Neural cell (in vitro differentiated cells): ENCODE measurements at regions not wholly inside any gene's neighbourhood (a gene's known extent, or its start where the extent isn't known, plus 50 kb on each side); places are given as distances from the start of the nearest gene placed in this dataset.

ENCODE experiments used
- H2AFZ ChIP-seq: fragments of 200-600, 300-800 bp; sonication (generic), shearing (Covaris generic); 2 replicates; pipeline ENCODE4 v1.6.0; 2014; ENCODE audit warnings: low read depth, mild to moderate bottlenecking, antibody characterized with exemption, low read length, moderate library complexity
- H3F3A ChIP-seq: fragments of 200-600 bp; shearing (Covaris generic); 2 replicates; pipeline ENCODE4 v1.6.1; 2016; ENCODE audit warnings: mild to moderate bottlenecking, moderate library complexity, mixed read lengths, antibody characterized with exemption, low read length; ENCODE audit not compliant: insufficient read depth, poor library complexity, severe bottlenecking
- H3K27ac ChIP-seq: fragments of 200-600, 300-800 bp; sonication (generic), shearing (Covaris generic); 2 replicates; pipeline ENCODE4 v1.5.1; 2014; ENCODE audit warnings: mild to moderate bottlenecking, low read length, moderate library complexity
- H3K27me3 ChIP-seq: fragments of 300-800, 200-600 bp; sonication (generic), shearing (Covaris generic); 2 replicates; pipeline ENCODE4 v1.6.0; 2014; ENCODE audit warnings: mild to moderate bottlenecking, low read depth, low read length, moderate library complexity; ENCODE audit not compliant: insufficient read depth
- H3K36me3 ChIP-seq: fragments of 300-800, 200-600 bp; sonication (generic), shearing (Covaris generic); 2 replicates; pipeline ENCODE4 v1.5.1; 2014; ENCODE audit warnings: mild to moderate bottlenecking, antibody characterized with exemption, low read length, moderate library complexity; ENCODE audit not compliant: insufficient read depth
- H3K4me2 ChIP-seq: fragments of 300-800, 200-600 bp; sonication (generic), shearing (Covaris generic); 2 replicates; pipeline ENCODE4 v1.6.0; 2014; ENCODE audit warnings: mild to moderate bottlenecking, low read length
- H3K4me3 ChIP-seq: fragments of 300-800, 200-600 bp; sonication (generic), shearing (Covaris generic); 2 replicates; pipeline ENCODE4 v1.5.1; 2014; ENCODE audit warnings: mild to moderate bottlenecking, low read length, moderate library complexity
- H3K79me2 ChIP-seq: fragments of 200-600 bp; shearing (Covaris generic); replicated peaks from 2 replicates; pipeline ENCODE4 v1.6.0; 2014; ENCODE audit warnings: mild to moderate bottlenecking, low read length, moderate library complexity; ENCODE audit not compliant: insufficient read depth
- H3K9ac ChIP-seq: fragments of 300-800, 200-600 bp; sonication (generic), shearing (Covaris generic); 2 replicates; pipeline ENCODE4 v1.6.1; 2016; ENCODE audit warnings: mild to moderate bottlenecking, low read length, mixed read lengths
- H3K9me2 ChIP-seq: fragments of 200-600 bp; shearing (Covaris generic); 2 replicates; pipeline ENCODE4 v1.6.1; 2016; ENCODE audit warnings: mild to moderate bottlenecking, low read length, mixed read lengths; ENCODE audit not compliant: insufficient read depth
- H3K9me3 ChIP-seq: fragments of 200-600, 300-800 bp; sonication (generic), shearing (Covaris generic); 2 replicates; pipeline ENCODE4 v1.6.1; 2016; ENCODE audit warnings: mild to moderate bottlenecking, mixed run types, low read length, moderate library complexity, mixed read lengths
- H4K20me1 ChIP-seq: fragments of 200-600 bp; shearing (Covaris generic); 2 replicates; pipeline ENCODE4 v1.6.1; 2016; ENCODE audit warnings: mild to moderate bottlenecking, mixed run types; ENCODE audit not compliant: insufficient read depth
- CTCF ChIP-seq: fragments of 450-650 bp; IDR thresholded peaks from 2 replicates; pipeline ENCODE4 v1.5.1; 2014; ENCODE audit warnings: antibody characterized with exemption, mild to moderate bottlenecking, moderate library complexity; ENCODE audit not compliant: poor library complexity, severe bottlenecking
- EP300 ChIP-seq: fragments of 450-650 bp; conservative IDR thresholded peaks from 2 replicates; pipeline ENCODE4 v1.6.1; 2014; ENCODE audit warnings: antibody characterized with exemption, mild to moderate bottlenecking, moderate library complexity; ENCODE audit not compliant: poor library complexity, severe bottlenecking
- EZH2 ChIP-seq: fragments of 200-600, 300-800 bp; shearing (Covaris generic), sonication (generic); IDR thresholded peaks from 2 replicates; pipeline ENCODE4 v1.6.1; 2014; ENCODE audit warnings: antibody characterized with exemption, low read length, borderline replicate concordance, mild to moderate bottlenecking; ENCODE audit not compliant: insufficient read depth, poor library complexity, severe bottlenecking
- MXI1 ChIP-seq: fragments of 450-650 bp; conservative IDR thresholded peaks from 2 replicates; pipeline ENCODE4 v1.6.1; 2014; ENCODE audit warnings: antibody characterized with exemption, mild to moderate bottlenecking; ENCODE audit not compliant: poor library complexity, severe bottlenecking
- POLR2AphosphoS5 ChIP-seq: IDR thresholded peaks from 2 replicates; pipeline ENCODE4 v1.6.1; 2012
- RAD21 ChIP-seq: fragments of 450-650 bp; conservative IDR thresholded peaks from 2 replicates; pipeline ENCODE4 v1.6.1; 2014; ENCODE audit warnings: antibody characterized with exemption, mild to moderate bottlenecking, moderate library complexity
- SMC3 ChIP-seq: fragments of 450-650 bp; conservative IDR thresholded peaks from 2 replicates; pipeline ENCODE4 v1.6.1; 2014; ENCODE audit warnings: antibody characterized with exemption, mild to moderate bottlenecking, moderate library complexity; ENCODE audit not compliant: poor library complexity
- TAF1 ChIP-seq: IDR thresholded peaks from 2 replicates; pipeline ENCODE4 v1.6.1; 2012; ENCODE audit warnings: low read depth

GRCh38 chr7:31171216-31171785, 119.2 kb downstream of the ADCYAP1R1 start:
- Histone ChIP-seq H2AFZ (no peak overlapping the region), H3K4me2 (no peak overlapping the region), H3K27ac (no peak overlapping the region), H3K9me2 (no peaks in the 10 kb centered on the region), H3K9me3 (no peaks in the 10 kb centered on the region), H3K9ac (no peak overlapping the region), H3K4me3 (no peak overlapping the region), H3K79me2 (no peaks in the 10 kb centered on the region), H3K27me3 (no peaks in the 10 kb centered on the region), H3K36me3 (no peaks in the 10 kb centered on the region), H3F3A (no peaks in the 10 kb centered on the region), H4K20me1 (no peaks in the 10 kb centered on the region)
- TF ChIP-seq POLR2AphosphoS5 (no peak), EP300 (no peak), MXI1 (no peak), RAD21 (no peak), TAF1 (no peak), SMC3 (no peak), CTCF (no peak), EZH2 (no peak)
